BE2C (cell line): ENCODE measurements at regions not wholly inside any gene's neighbourhood (a gene's known extent, or its start where the extent isn't known, plus 50 kb on each side); places are given as distances from the start of the nearest gene placed in this dataset.

ENCODE experiments used
- DNase-seq: peaks from one replicate; pipeline ENCODE4 v3.0.0-alpha.2; 2020
- H3K27me3 ChIP-seq: fragments of 250-450 bp; sonication (Bioruptor Pico); 2 replicates; pipeline ENCODE4 v1.5.1; 2020; ENCODE audit warnings: mild to moderate bottlenecking
- H3K36me3 ChIP-seq: fragments of 250-450 bp; sonication (Bioruptor Pico); 2 replicates; pipeline ENCODE4 v1.5.1; 2020; ENCODE audit warnings: mild to moderate bottlenecking
- H3K4me1 ChIP-seq: fragments of 250-450 bp; sonication (Bioruptor Pico); 2 replicates; pipeline ENCODE4 v1.5.1; 2020
- H3K4me3 ChIP-seq: 2 replicates; pipeline ENCODE4 v1.5.1; 2011; ENCODE audit warnings: low read depth, low read length
- H3K9me3 ChIP-seq: fragments of 250-450 bp; sonication (Bioruptor Pico); 2 replicates; pipeline ENCODE4 v1.5.1; 2020
- CTCF ChIP-seq: IDR thresholded peaks from 2 replicates; pipeline ENCODE4 v1.5.1; 2012; ENCODE audit warnings: mild to moderate bottlenecking, low read depth, low read length

- Histone ChIP-seq H3K27me3 (no peaks in the 10 kb centered on the region), H3K4me1 (no peaks in the 10 kb centered on the region), H3K9me3 (no peaks in the 10 kb centered on the region), H3K4me3 (no peak overlapping the region), H3K36me3 (no peaks in the 10 kb centered on the region)
- TF ChIP-seq CTCF, result no peak
- no peak for DNase-seq
These were observed 142.7 kb upstream of the STEAP4 start for GRCh38 chr7:88449410-88449809.

- H3K9me3 ChIP-seq, result no peaks in the 10 kb centered on the region
- no peak for DNase-seq
- no peak overlapping the region for H3K4me3 ChIP-seq
- H3K36me3 ChIP-seq, result no peaks in the 10 kb centered on the region
- TF ChIP-seq CTCF, result no peak
- H3K4me1 ChIP-seq, result no peaks in the 10 kb centered on the region
- H3K27me3 ChIP-seq, result no peaks in the 10 kb centered on the region
These were observed 135.7 kb upstream of the STEAP4 start for GRCh38 chr7:88442413-88442812.

- Histone ChIP-seq H3K4me3 (no peak overlapping the region), H3K9me3 (no peaks in the 10 kb centered on the region), H3K36me3 (no peaks in the 10 kb centered on the region), H3K27me3 (no peaks in the 10 kb centered on the region), H3K4me1 (no peaks in the 10 kb centered on the region)
- DNase-seq, result no peak
- TF ChIP-seq CTCF, result no peak
These were observed 130.4 kb upstream of the STEAP4 start for GRCh38 chr7:88437132-88437531.

GRCh38 chr7:88432301-88432700 lies 125.6 kb upstream of the STEAP4 start:
- H3K4me3 ChIP-seq, result no peak overlapping the region
- no peaks in the 10 kb centered on the region for H3K4me1 ChIP-seq
- DNase-seq, result no peak
- no peaks in the 10 kb centered on the region for H3K27me3 ChIP-seq
- no peak for TF ChIP-seq CTCF
- no peaks in the 10 kb centered on the region for H3K9me3 ChIP-seq
- H3K36me3 ChIP-seq, result no peaks in the 10 kb centered on the region

- H3K27me3 ChIP-seq, result no peaks in the 10 kb centered on the region
- no peaks in the 10 kb centered on the region for H3K9me3 ChIP-seq
- H3K4me3 ChIP-seq, result no peak overlapping the region
- H3K4me1 ChIP-seq, result no peaks in the 10 kb centered on the region
- no peak for TF ChIP-seq CTCF
- no peak for DNase-seq
- no peaks in the 10 kb centered on the region for H3K36me3 ChIP-seq
These were observed 125.2 kb upstream of the STEAP4 start for GRCh38 chr7:88431882-88432281.

GRCh38 chr7:88429382-88429781 lies 122.7 kb upstream of the STEAP4 start:
- no peak for DNase-seq

More at GRCh38 chr7:88429382-88429781, 122.7 kb upstream of the STEAP4 start:
- Histone ChIP-seq H3K4me1 (no peaks in the 10 kb centered on the region), H3K4me3 (no peak overlapping the region), H3K27me3 (no peaks in the 10 kb centered on the region), H3K9me3 (no peaks in the 10 kb centered on the region), H3K36me3 (no peaks in the 10 kb centered on the region)
- no peak for TF ChIP-seq CTCF
